ENCODE measurements at regions not wholly inside any gene's neighbourhood (a gene's known extent, or its start where the extent isn't known, plus 50 kb on each side); places are given as distances from the start of the nearest gene placed in this dataset.

GRCh38 chr9:119533504-119533903, 164.3 kb upstream of the BRINP1 start:
- no peak for DNase-seq (ENCODE audit: low spot score)
- Histone ChIP-seq H3K4me1 (ENCODE audit: control insufficient read depth in 4 of 4, insufficient read depth in 4 of 4, low read length in 3 of 4) (no peaks in the 10 kb centered on the region), H3K9ac (ENCODE audit: low read depth in 1 of 2, low read length in 2 of 2) (no peak overlapping the region), H3K4me3 (ENCODE audit: low read depth in 1 of 3, low read length in 3 of 3) (no peak overlapping the region), H3K36me3 (ENCODE audit: control insufficient read depth in 4 of 4, insufficient read depth in 3 of 4, low read depth in 1 of 4, low read length in 3 of 4) (no peaks in the 10 kb centered on the region), H3K27me3 (ENCODE audit: control insufficient read depth in 4 of 4, insufficient read depth in 4 of 4, low read length in 3 of 4) (peaks cover 0 to 3% (median 1%) of the 10 kb centered on the region in 4 donors), H3K27ac (ENCODE audit: low read depth in 1 of 2, low read length in 2 of 2) (no peak overlapping the region), H3K9me3 (ENCODE audit: control insufficient read depth in 4 of 4, low read length in 3 of 4) (peaks cover 0 to 2% (median 0%) of the 10 kb centered on the region in 4 donors)
- TF ChIP-seq REST (IDR thresholded peaks at IDR 0.05), result no peak
- TF ChIP-seq ZBTB33 (IDR thresholded peaks at IDR 0.05), result no peak
- no peak for TF ChIP-seq GABPA (IDR thresholded peaks at IDR 0.05 in 1 of 2, conservative IDR thresholded peaks at IDR 0.05 in 1 of 2)
- TF ChIP-seq FOXA1 (IDR thresholded peaks at IDR 0.05), result no peak
- no peak for TF ChIP-seq NR2F2 (IDR thresholded peaks at IDR 0.05)
- TF ChIP-seq RXRA (IDR thresholded peaks at IDR 0.05), result no peak
- no peak for TF ChIP-seq TAF1 (conservative IDR thresholded peaks at IDR 0.05)
- no peak for TF ChIP-seq FOXA2 (IDR thresholded peaks at IDR 0.05)
- no peak for TF ChIP-seq SP1 (IDR thresholded peaks at IDR 0.05)
- no peak for TF ChIP-seq CTCF (IDR thresholded peaks at IDR 0.05; ENCODE audit: low read depth, low read length, missing input control)
- TF ChIP-seq RAD21 (IDR thresholded peaks at IDR 0.05), result no peak
- TF ChIP-seq MAX (IDR thresholded peaks at IDR 0.05), result no peak
- TF ChIP-seq EGR1 (IDR thresholded peaks at IDR 0.05; ENCODE audit: low read depth in 2 of 2), result no peak
- TF ChIP-seq ATF3 (IDR thresholded peaks at IDR 0.05), result no peak
- no peak for TF ChIP-seq JUND (IDR thresholded peaks at IDR 0.05)
- no peak for TF ChIP-seq YY1 (IDR thresholded peaks at IDR 0.05)
- TF ChIP-seq HNF4A (conservative IDR thresholded peaks at IDR 0.05), result no peak
- 39% methylated on average over 3 of the region's 3 CpGs for WGBS

- H3K27me3 ChIP-seq (ENCODE audit: control insufficient read depth in 4 of 4, insufficient read depth in 4 of 4, low read length in 3 of 4), result peaks cover 0 to 7% (median 2%) of the 10 kb centered on the region in 4 donors
- no peaks in the 10 kb centered on the region for H3K4me1 ChIP-seq (ENCODE audit: control insufficient read depth in 4 of 4, insufficient read depth in 4 of 4, low read length in 3 of 4)
- peaks cover 0 to 5% (median 1%) of the 10 kb centered on the region in 4 donors for H3K9me3 ChIP-seq (ENCODE audit: control insufficient read depth in 4 of 4, low read length in 3 of 4)
- no peak overlapping the region for H3K27ac ChIP-seq (ENCODE audit: low read depth in 1 of 2, low read length in 2 of 2)
- no peak overlapping the region for H3K4me3 ChIP-seq (ENCODE audit: low read depth in 1 of 3, low read length in 3 of 3)
- DNase-seq (ENCODE audit: low spot score), result no peak
- 83% methylated on average over 8 of the region's 8 CpGs for WGBS
- H3K36me3 ChIP-seq (ENCODE audit: control insufficient read depth in 4 of 4, insufficient read depth in 3 of 4, low read depth in 1 of 4, low read length in 3 of 4), result no peaks in the 10 kb centered on the region
- H3K9ac ChIP-seq (ENCODE audit: low read depth in 1 of 2, low read length in 2 of 2), result no peak overlapping the region
- TF ChIP-seq REST (IDR thresholded peaks at IDR 0.05) (no peak), HNF4G (IDR thresholded peaks at IDR 0.05) (no peak), SP1 (IDR thresholded peaks at IDR 0.05) (no peak), EGR1 (IDR thresholded peaks at IDR 0.05; ENCODE audit: low read depth in 2 of 2) (no peak), TAF1 (conservative IDR thresholded peaks at IDR 0.05) (no peak), HNF4A (conservative IDR thresholded peaks at IDR 0.05) (no peak), ATF3 (IDR thresholded peaks at IDR 0.05) (no peak), FOXA1 (IDR thresholded peaks at IDR 0.05) (no peak), YY1 (IDR thresholded peaks at IDR 0.05) (no peak), RXRA (IDR thresholded peaks at IDR 0.05) (no peak), GABPA (IDR thresholded peaks at IDR 0.05 in 1 of 2, conservative IDR thresholded peaks at IDR 0.05 in 1 of 2) (no peak)
These were observed 157.5 kb upstream of the BRINP1 start for GRCh38 chr9:119526698-119527097.

Measured in liver (tissue), 8 donors.